Spinal cord (tissue), 9 donors: ENCODE measurements at regions not wholly inside any gene's neighbourhood (a gene's known extent, or its start where the extent isn't known, plus 50 kb on each side); places are given as distances from the start of the nearest gene placed in this dataset.
A peak's percentile ranks its signal among the peaks of the same experiment; 100 is the strongest.

Experiments
- DNase-seq, 6 donors: peaks; one replicate each; pipeline versions ENCODE4 v3.0.0 to v3.0.0-alpha.2; 2013 to 2015; ENCODE audit warnings: low spot score in 6 of 6, low read depth in 4 of 6
- H3K27ac ChIP-seq: one replicate; pipeline ENCODE4 v1.5.1; 2013; ENCODE audit warnings: low read depth, low read length, control low read depth
- H3K27me3 ChIP-seq: one replicate; pipeline ENCODE4 v1.6.1; 2013; ENCODE audit warnings: low read length; ENCODE audit not compliant: control insufficient read depth, insufficient read depth
- H3K36me3 ChIP-seq: one replicate; pipeline ENCODE4 v1.6.1; 2013; ENCODE audit warnings: low read length; ENCODE audit not compliant: control insufficient read depth, insufficient read depth
- H3K4me1 ChIP-seq: one replicate; pipeline ENCODE4 v1.6.1; 2013; ENCODE audit warnings: low read length; ENCODE audit not compliant: control insufficient read depth, insufficient read depth
- H3K4me3 ChIP-seq: one replicate; pipeline ENCODE4 v1.5.1; 2013; ENCODE audit warnings: low read depth, low read length, control low read depth
- H3K9me3 ChIP-seq: one replicate; pipeline ENCODE4 v1.6.1; 2013; ENCODE audit warnings: low read length; ENCODE audit not compliant: control insufficient read depth, insufficient read depth
- WGBS: methylation state at CpG from one replicate; pipeline ENCODE4 v1.1.5; 2013; ENCODE audit warnings: missing lambda C conversion rate; ENCODE audit not compliant: insufficient coverage; 5-methylcytosine and 5-hydroxymethylcytosine counted together
- donor health status: healthy.

DNA sequence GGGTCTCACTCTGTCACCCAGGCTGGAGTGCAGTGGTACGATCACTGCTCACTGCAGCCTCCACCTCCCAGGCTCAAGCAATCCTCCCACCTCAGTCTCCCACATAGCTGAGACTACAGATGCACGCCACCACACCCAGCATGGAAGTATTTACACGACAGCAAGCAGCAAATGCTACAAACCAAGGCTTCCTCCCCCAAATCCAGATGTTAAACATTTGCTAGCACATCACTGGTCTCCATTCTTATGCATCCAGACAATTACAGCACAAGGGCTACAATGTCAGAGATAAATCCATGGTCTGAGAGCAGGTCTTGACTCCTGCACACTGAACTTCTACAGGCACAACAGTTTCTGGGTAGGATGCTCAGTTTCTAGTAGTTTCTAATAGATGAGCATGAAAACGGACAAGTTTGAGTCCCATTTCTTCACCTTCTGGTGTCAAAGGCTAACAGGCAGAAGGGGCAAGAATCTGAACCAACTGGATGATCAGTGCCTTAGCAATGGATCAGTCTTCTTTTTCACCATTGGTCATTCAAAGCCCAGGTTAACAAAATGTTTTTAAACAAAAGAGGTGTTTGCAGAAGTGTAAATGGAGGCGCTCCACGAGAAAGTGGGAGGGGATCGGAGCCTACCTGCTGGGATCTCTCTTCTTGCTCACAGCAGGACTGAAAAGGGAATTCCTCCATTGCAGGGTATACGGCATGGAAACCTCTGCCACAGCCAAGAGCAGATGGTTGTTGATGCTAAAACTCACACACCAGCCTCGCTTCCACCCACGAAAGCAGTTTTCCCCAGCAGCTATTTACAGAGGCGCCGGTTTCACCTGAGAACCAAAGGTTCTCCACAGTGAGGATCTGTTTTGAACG, 135.0 kb upstream of the ARL4C start:
- WGBS, result 60% methylated on average over 10 of the region's 13 CpGs
- no peak for DNase-seq
- no peak overlapping the region for H3K4me3 ChIP-seq
- peaks cover 8% of the 10 kb centered on the region for H3K4me1 ChIP-seq
- H3K9me3 ChIP-seq, result no peaks in the 10 kb centered on the region
- no peaks in the 10 kb centered on the region for H3K27me3 ChIP-seq
- no peaks in the 10 kb centered on the region for H3K36me3 ChIP-seq
- H3K27ac ChIP-seq, result no peak overlapping the region

DNA sequence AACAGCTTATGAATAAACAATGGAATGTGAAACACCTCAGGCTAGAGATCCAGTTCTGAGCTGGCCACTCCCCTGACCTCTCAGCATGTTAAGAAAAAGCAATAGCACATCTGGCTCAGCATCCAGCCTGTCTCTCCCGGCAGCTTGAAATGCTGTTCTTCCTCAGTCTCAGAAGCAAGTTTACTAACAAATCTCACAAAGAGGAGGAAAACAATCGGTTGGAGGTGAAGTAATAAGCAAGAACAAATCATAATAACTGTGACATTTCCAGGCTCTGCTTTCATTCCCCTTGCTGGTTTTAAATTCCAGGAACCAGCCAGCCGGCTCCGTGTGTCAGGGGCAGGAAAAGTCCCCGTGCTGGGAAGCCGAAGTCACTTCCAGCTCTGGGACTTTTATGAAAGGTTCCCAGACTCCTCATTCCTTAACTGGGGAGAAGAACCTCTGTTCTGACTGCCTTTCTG, 133.9 kb upstream of the ARL4C start:
- no peak overlapping the region for H3K27ac ChIP-seq
- H3K4me1 ChIP-seq, result peaks cover 8% of the 10 kb centered on the region
- WGBS, result 61% methylated on average over 5 of the region's 6 CpGs
- DNase-seq, result peak in 2 of 6 donors; percentile 33 to 60
- no peak overlapping the region for H3K4me3 ChIP-seq
- H3K9me3 ChIP-seq, result no peaks in the 10 kb centered on the region
- no peaks in the 10 kb centered on the region for H3K36me3 ChIP-seq
- H3K27me3 ChIP-seq, result no peaks in the 10 kb centered on the region

DNA sequence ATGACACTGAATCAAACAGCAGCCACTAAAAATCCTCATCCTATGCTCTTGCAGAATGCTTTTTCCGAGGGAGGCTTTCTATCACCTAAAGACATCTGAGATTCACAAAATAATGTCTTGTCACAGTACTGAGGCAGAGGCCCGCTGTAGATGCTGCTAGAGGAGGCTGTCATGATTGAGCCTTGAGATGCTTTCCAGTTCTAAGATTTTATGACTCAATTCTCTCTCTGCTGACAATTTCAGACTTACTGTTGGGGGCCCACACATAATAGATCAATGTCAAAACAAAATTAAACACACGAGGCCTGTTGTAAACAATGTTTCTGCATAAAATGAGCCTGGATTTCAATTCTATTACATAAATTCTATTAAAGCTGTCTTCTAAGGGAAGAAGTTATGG, 132.7 kb upstream of the ARL4C start:
- peak in 1 of 6 donors; percentile 85 for DNase-seq
- Histone ChIP-seq H3K27ac (no peak overlapping the region), H3K27me3 (no peaks in the 10 kb centered on the region), H3K4me3 (no peak overlapping the region), H3K36me3 (no peaks in the 10 kb centered on the region), H3K9me3 (no peaks in the 10 kb centered on the region), H3K4me1 (peaks cover 8% of the 10 kb centered on the region)
- WGBS, result no CpG with 5 or more reads among the region's 3 CpGs

DNA sequence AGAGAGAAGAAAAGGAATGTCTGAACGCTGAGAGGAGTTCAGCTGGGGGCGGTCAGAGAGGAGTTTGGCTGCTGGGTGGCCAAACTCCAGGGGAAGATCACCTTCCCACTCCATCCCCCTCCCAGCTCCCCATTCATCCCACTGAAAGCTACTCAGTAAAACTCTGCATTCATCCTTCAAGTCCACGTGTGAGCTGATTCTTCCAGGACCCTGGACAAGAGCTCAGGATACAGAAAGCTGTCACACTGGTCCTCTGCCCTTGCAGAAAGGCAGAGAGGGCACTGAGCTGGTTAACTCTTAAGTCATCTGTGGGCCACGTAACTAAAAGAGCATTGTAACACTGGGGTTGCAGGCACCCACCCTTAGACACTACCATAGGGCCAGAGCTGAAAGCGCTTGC, 132.1 kb upstream of the ARL4C start:
- Histone ChIP-seq H3K27ac (no peak overlapping the region), H3K27me3 (no peaks in the 10 kb centered on the region), H3K36me3 (no peaks in the 10 kb centered on the region), H3K9me3 (no peaks in the 10 kb centered on the region), H3K4me1 (peaks cover 8% of the 10 kb centered on the region), H3K4me3 (no peak overlapping the region)
- no peak for DNase-seq
- WGBS, result 60% methylated on average over 4 of the region's 5 CpGs

DNA sequence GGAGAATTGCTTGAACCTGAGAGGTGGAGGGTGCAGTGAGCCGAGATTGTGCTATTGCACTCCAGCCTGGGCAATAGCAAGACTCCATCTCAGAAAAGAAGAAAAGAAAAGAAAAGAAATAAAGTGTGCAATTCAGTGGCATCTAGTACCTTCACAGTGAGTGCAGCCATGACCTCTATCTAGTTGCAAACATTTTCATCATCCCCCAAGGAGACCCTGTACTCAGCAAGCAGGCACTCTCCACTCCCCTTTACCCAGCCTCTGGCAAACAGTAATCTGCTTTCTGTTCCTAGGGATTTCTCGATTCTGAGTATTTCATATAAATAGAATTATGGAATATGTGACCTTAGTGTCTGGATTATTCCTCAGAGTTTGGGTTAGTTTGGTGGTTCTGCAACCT, 130.4 kb upstream of the ARL4C start:
- no CpG with 5 or more reads among the region's 2 CpGs for WGBS
- no peak for DNase-seq
- Histone ChIP-seq H3K9me3 (no peaks in the 10 kb centered on the region), H3K27me3 (no peaks in the 10 kb centered on the region), H3K36me3 (no peaks in the 10 kb centered on the region), H3K4me1 (peaks cover 7% of the 10 kb centered on the region), H3K4me3 (no peak overlapping the region), H3K27ac (no peak overlapping the region)

DNA sequence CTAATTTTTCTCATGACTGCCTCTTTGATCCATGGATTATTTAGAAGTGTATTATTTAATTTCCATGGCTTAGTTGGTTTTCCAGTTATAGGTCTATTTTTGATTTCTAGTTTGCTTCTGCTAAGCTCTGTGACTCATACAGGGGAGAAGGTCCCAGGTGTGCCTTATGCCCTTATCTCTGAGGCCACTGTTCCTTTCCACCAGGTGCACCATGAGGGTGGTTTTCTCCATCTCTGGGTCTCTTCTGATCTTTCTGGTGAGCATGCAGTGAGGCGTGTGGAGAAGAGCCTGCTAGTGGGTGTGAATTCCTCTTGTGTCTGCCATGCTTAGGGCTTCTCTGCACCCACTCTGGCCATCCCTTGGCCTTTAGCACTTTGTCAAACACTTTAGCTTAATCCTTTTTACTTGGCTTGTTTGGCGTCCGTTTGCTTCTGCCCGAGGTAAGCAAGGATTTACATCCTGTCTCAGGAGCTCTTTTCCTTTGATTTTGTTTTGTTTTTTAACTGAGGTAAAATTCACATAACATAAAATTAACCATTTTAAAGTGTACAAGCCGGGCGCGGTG, 129.8 kb upstream of the ARL4C start:
- Histone ChIP-seq H3K4me3 (no peak overlapping the region), H3K9me3 (no peaks in the 10 kb centered on the region), H3K4me1 (peaks cover 4% of the 10 kb centered on the region), H3K27me3 (no peaks in the 10 kb centered on the region), H3K27ac (no peak overlapping the region), H3K36me3 (no peaks in the 10 kb centered on the region)
- no CpG with 5 or more reads among the region's 7 CpGs for WGBS
- no peak for DNase-seq

DNA sequence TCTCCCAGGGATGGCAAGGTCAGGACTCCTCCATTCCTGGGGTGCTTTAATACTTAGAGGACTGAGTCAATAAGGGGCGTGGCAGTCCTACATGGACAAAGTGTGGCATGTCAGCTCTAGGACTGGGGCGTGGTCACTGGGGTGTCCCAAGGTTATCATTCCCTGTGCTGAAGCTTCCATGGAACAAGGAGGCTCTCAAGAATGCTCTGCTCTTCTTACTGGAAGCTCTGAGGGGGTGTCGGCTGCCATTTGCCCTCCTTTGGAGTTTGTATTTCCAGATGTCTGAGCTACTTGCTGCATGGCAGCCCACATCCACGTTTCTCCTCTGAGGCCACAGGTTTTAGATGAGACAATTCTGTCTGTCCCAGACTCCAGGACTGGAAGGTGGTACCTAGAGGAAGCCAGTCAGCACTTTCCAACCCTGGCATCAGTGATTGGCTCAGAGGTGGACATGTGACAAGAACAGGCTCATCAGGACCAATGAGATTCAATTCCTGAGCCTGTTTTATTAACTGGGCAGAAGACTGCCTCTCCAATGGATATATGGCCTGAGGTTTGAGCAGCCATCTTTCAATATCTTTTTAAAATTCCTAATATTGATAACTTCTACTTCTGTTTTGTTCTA, 128.9 kb upstream of the ARL4C start:
- Histone ChIP-seq H3K4me1 (no peaks in the 10 kb centered on the region), H3K36me3 (no peaks in the 10 kb centered on the region), H3K4me3 (no peak overlapping the region), H3K27me3 (no peaks in the 10 kb centered on the region), H3K27ac (no peak overlapping the region), H3K9me3 (no peaks in the 10 kb centered on the region)
- DNase-seq, result no peak
- 84% methylated on average over 4 of the region's 4 CpGs for WGBS

DNA sequence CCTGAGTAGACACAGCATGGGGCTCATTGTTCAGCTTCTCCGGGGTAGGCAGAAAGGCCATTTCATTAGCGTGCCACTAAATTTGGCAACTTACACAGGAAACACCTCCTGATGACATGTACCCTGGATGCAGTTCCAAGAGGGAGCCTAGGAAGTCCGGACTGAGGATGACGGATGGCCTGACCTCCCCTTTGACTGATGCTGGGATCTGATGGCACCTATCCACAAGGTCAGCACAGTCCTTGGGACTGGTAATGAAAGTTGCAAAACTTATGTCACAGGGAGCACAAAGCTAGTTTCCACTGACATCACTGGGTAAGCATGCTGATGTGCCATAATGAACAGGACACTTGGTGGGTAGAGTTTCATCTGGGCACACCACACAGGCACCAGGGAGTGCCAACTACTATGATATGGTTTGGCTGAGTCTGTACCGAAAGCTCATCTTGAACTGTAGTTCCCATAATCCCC, 126.7 kb upstream of the ARL4C start:
- no peak overlapping the region for H3K27ac ChIP-seq
- no peak for DNase-seq
- no peaks in the 10 kb centered on the region for H3K27me3 ChIP-seq
- H3K9me3 ChIP-seq, result no peaks in the 10 kb centered on the region
- H3K4me1 ChIP-seq, result no peaks in the 10 kb centered on the region
- H3K36me3 ChIP-seq, result no peaks in the 10 kb centered on the region
- H3K4me3 ChIP-seq, result no peak overlapping the region
- WGBS, result 46% methylated on average over 4 of the region's 5 CpGs

DNA sequence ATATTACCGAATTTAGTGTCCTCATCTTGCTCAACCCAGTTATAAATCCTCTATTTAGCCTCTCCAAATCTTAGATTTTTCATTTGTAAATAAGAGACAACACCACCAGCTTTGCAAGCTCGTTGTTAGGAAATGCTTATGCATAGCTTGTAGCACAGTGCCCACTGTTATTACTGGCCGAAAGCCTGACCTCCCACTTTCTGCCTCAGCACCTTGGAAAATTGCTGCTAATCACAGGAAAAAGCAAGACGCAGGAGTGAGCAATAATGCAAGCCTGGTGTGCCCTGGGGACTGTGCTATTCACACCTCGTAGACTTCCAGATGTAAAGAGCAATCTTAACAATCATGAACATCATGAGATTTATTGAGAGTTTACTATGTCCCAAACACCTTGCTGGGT, 124.2 kb upstream of the ARL4C start:
- WGBS, result 76% methylated on average over 4 of the region's 5 CpGs
- no peaks in the 10 kb centered on the region for H3K27me3 ChIP-seq
- no peak overlapping the region for H3K4me3 ChIP-seq
- H3K27ac ChIP-seq, result no peak overlapping the region
- DNase-seq, result no peak
- H3K36me3 ChIP-seq, result no peaks in the 10 kb centered on the region
- H3K4me1 ChIP-seq, result no peaks in the 10 kb centered on the region
- peaks cover under 1% of the 10 kb centered on the region for H3K9me3 ChIP-seq
